Sigmoid colon (tissue), 6 donors: ENCODE measurements at regions not wholly inside any gene's neighbourhood (a gene's known extent, or its start where the extent isn't known, plus 50 kb on each side); places are given as distances from the start of the nearest gene placed in this dataset.

Experiments
- DNase-seq: peaks from one replicate; pipeline ENCODE4 v3.0.0-alpha.2; 2019
- H3K27ac ChIP-seq, 4 donors: fragments of 200-600 bp; sonication (generic); one replicate each; pipeline ENCODE4 v1.5.1; 2016 to 2019; ENCODE audit warnings: mild to moderate bottlenecking in 1 of 4
- H3K27me3 ChIP-seq, 3 donors: fragments of 200-600 bp; sonication (generic); one replicate each; pipeline ENCODE4 v1.5.1; 2019; ENCODE audit warnings: mild to moderate bottlenecking in 1 of 3
- H3K36me3 ChIP-seq, 4 donors: fragments of 200-600 bp; sonication (generic); one replicate each; pipeline ENCODE4 v1.5.1; 2016 to 2019
- H3K4me1 ChIP-seq, 4 donors: fragments of 200-600 bp; sonication (generic); one replicate each; pipeline ENCODE4 v1.5.1; 2017 to 2019
- H3K4me3 ChIP-seq, 4 donors: fragments of 200-600 bp; sonication (generic); one replicate each; pipeline ENCODE4 v1.5.1; 2017 to 2019; ENCODE audit warnings: mild to moderate bottlenecking in 2 of 4, moderate library complexity in 1 of 4
- H3K9me3 ChIP-seq, 4 donors: fragments of 200-600 bp in 3 of 4; sonication (generic) in 3 of 4; one replicate each; pipeline versions ENCODE4 v1.5.1 to v1.6.1; 2013 to 2019
- EP300 ChIP-seq, 4 donors: sonication (generic); formaldehyde crosslinking; IDR thresholded peaks; one replicate each; pipeline ENCODE4 v1.6.1; 2017; ENCODE audit warnings: antibody characterized with exemption in 4 of 4
- POLR2A ChIP-seq, 2 donors: fragments of 450-650 bp; IDR thresholded peaks; one replicate each; pipeline ENCODE4 v1.6.1; 2016; ENCODE audit warnings: antibody characterized with exemption in 2 of 2, mild to moderate bottlenecking in 2 of 2, moderate library complexity in 2 of 2
- POLR2AphosphoS5 ChIP-seq, 4 donors: sonication (generic); formaldehyde crosslinking; IDR thresholded peaks; one replicate each; pipeline ENCODE4 v1.6.1; 2017; ENCODE audit warnings: antibody characterized with exemption in 4 of 4
- WGBS, 2 donors: extraction: QIAGEN DNeasy Blood & Tissue Kit; methylation state at CpG; one replicate each; pipeline ENCODE4 v1.1.7; 2013; 5-methylcytosine and 5-hydroxymethylcytosine counted together
- intact Hi-C: fragments of 100-400 bp; cut with DNase I; formaldehyde crosslinking; loops from one replicate; pipeline ENCODE4 v1.15.1; 2023
- TF ChIP-seq, protein P1 (sequence below), 4 experiments: fragments of 450-650 bp in 3 of 4; fragments of 200-600 bp in 1 of 4; IDR thresholded peaks; one replicate each; pipeline ENCODE4 v1.5.1; 2016 to 2019; ENCODE audit warnings: antibody characterized with exemption in 4 of 4, mild to moderate bottlenecking in 3 of 4, moderate library complexity in 2 of 4
- donor health status: healthy with polysubstance abuse.
- donor health status: healthy.

DNA sequence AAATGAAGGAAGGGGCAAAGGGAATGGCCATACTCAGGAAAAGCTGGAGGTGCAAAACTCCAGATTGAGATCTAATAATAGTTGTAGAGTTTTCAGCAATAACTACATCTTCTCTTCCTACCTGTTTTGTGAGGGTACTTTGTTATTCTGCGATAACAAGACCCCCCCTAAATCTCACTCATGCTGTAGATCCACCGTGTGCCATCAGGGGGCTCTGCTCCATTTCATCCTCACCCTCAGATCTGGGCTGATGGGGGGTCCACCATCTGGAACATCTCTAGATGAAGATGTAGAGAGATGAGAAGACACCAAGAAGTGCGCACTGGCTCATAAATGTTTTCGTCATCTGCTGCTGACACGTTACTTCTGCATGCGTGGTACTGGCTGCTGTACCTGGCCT is 135.9 kb upstream of the KIRREL3 start:
- Histone ChIP-seq H3K27me3 (no peaks in the 10 kb centered on the region), H3K36me3 (no peaks in the 10 kb centered on the region), H3K27ac (no peak overlapping the region), H3K4me1 (no peaks in the 10 kb centered on the region), H3K4me3 (no peak overlapping the region), H3K9me3 (no peaks in the 10 kb centered on the region)
- intact Hi-C loops, result no loop called here
- 92 to 94% methylated on average over 6 of the region's 6 CpGs for WGBS, 2 donors
- TF ChIP-seq EP300 (IDR thresholded peaks at IDR 0.05) (no peak), POLR2AphosphoS5 (IDR thresholded peaks at IDR 0.05) (no peak), POLR2A (IDR thresholded peaks at IDR 0.05) (no peak)
- TF ChIP-seq, protein P1, sequence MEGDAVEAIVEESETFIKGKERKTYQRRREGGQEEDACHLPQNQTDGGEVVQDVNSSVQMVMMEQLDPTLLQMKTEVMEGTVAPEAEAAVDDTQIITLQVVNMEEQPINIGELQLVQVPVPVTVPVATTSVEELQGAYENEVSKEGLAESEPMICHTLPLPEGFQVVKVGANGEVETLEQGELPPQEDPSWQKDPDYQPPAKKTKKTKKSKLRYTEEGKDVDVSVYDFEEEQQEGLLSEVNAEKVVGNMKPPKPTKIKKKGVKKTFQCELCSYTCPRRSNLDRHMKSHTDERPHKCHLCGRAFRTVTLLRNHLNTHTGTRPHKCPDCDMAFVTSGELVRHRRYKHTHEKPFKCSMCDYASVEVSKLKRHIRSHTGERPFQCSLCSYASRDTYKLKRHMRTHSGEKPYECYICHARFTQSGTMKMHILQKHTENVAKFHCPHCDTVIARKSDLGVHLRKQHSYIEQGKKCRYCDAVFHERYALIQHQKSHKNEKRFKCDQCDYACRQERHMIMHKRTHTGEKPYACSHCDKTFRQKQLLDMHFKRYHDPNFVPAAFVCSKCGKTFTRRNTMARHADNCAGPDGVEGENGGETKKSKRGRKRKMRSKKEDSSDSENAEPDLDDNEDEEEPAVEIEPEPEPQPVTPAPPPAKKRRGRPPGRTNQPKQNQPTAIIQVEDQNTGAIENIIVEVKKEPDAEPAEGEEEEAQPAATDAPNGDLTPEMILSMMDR (IDR thresholded peaks at IDR 0.05), result no peak
- DNase-seq, result no peak

DNA sequence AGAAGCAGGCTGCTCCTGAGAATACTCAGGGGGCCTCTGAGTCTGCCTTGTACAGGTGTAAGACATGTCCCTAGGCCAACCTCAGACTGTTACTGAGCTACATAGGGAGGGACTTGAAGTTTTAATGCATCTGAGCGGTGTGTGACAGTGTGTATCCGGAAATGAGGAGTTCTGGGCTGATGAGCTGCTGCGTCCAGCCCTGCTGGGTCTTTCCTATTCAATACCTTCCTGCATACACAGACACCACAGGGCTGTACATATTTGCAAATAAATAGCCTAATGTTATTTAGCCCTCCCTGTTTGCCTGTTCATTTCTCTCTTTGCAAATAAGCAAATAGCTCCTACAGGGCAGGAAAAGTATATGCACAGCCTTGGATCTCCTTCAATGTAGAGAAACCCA is 134.7 kb upstream of the KIRREL3 start:
- Histone ChIP-seq H3K36me3 (no peaks in the 10 kb centered on the region), H3K27me3 (no peaks in the 10 kb centered on the region), H3K4me1 (no peaks in the 10 kb centered on the region), H3K4me3 (no peak overlapping the region), H3K9me3 (no peaks in the 10 kb centered on the region), H3K27ac (no peak overlapping the region)
- 83 to 93% methylated on average over 3 of the region's 3 CpGs for WGBS, 2 donors
- no peak for DNase-seq
- TF ChIP-seq POLR2A (IDR thresholded peaks at IDR 0.05), result no peak
- no peak for TF ChIP-seq POLR2AphosphoS5 (IDR thresholded peaks at IDR 0.05)
- intact Hi-C loops, result no loop called here

DNA sequence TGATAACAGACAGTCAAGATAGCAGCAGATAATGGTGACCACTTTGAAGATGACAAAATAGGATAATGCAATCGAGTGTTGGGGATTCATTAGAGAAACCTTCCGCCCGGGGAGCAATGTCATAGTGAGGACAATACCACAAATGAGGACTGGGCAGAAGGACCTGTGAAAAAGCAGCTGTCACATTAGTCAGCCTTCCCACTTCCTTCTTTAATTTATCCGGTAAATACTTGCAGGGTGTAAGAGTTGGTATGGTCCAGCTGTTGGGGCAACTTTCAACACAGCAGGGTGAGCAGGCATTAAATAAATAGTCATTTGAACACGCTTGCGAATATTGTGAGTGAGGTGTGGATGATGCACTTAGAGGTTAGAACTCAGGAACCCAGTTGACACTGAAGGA is 132.5 kb upstream of the KIRREL3 start:
- Histone ChIP-seq H3K4me3 (no peak overlapping the region), H3K27me3 (no peaks in the 10 kb centered on the region), H3K4me1 (no peaks in the 10 kb centered on the region), H3K9me3 (no peaks in the 10 kb centered on the region), H3K27ac (no peak overlapping the region), H3K36me3 (no peaks in the 10 kb centered on the region)
- no peak for DNase-seq
- TF ChIP-seq, protein P1 (IDR thresholded peaks at IDR 0.05), result no peak
- TF ChIP-seq EP300 (IDR thresholded peaks at IDR 0.05), result no peak
- TF ChIP-seq POLR2AphosphoS5 (IDR thresholded peaks at IDR 0.05), result no peak
- TF ChIP-seq POLR2A (IDR thresholded peaks at IDR 0.05), result no peak
- intact Hi-C loops, result no loop called here
- 52 to 69% methylated on average over 6 of the region's 6 CpGs for WGBS, 2 donors

DNA sequence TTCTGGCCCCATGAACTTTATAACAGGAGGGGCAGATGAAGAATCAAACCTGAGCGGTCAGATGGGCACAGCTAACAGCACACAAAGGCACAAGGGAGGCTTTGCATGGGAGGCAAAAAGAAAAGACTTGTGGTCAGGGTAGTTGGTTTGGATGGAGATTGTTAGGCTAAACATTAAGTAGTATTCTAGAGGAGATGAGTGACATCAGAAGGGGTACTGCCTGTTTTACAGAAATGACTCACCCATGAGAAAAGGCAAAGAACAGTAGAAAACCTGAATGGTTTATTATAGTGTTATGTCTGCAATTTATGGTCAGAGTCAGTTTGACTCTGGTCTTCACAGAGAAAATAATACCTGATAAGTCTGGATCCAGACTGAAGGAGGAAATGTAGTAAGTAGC is 129.8 kb upstream of the KIRREL3 start:
- Histone ChIP-seq H3K9me3 (peaks cover 0 to 5% (median 0%) of the 10 kb centered on the region in 4 donors), H3K4me3 (no peak overlapping the region), H3K27me3 (no peaks in the 10 kb centered on the region), H3K27ac (no peak overlapping the region), H3K36me3 (no peaks in the 10 kb centered on the region), H3K4me1 (no peaks in the 10 kb centered on the region)
- TF ChIP-seq, protein P1 (IDR thresholded peaks at IDR 0.05), result no peak
- no peak for TF ChIP-seq POLR2AphosphoS5 (IDR thresholded peaks at IDR 0.05)
- TF ChIP-seq EP300 (IDR thresholded peaks at IDR 0.05), result no peak
- DNase-seq, result no peak
- intact Hi-C loops, result no loop called here
- 60 to 89% methylated on average over 1 of the region's 1 CpG for WGBS, 2 donors

DNA sequence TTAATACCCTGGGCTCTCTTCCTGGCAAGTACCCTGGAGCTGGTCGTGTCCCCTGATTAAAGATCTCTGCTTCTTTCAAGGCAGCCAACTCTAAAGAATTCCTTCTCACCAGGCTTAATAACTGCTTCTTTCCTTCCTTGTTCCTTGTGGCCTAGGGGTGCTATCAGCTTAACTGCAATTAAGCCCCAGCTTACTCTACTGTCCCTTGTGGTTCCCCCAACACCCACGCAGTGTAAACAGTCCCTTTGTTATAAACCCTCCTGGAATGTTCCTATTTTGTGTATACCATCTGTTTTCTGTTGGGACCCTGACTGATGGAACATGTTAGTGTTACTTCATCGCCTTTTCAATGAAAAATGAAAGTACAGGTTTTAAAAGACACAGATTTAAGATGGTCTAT is 126.4 kb upstream of the KIRREL3 start:
- intact Hi-C loops, result no loop called here
- Histone ChIP-seq H3K9me3 (peaks cover 0 to 5% (median 0%) of the 10 kb centered on the region in 4 donors), H3K4me1 (no peaks in the 10 kb centered on the region), H3K36me3 (no peaks in the 10 kb centered on the region), H3K4me3 (no peak overlapping the region), H3K27ac (no peak overlapping the region), H3K27me3 (no peaks in the 10 kb centered on the region)
- WGBS, 2 donors, result 28 to 58% methylated on average over 3 of the region's 3 CpGs
- TF ChIP-seq POLR2A (IDR thresholded peaks at IDR 0.05) (no peak), EP300 (IDR thresholded peaks at IDR 0.05) (no peak), POLR2AphosphoS5 (IDR thresholded peaks at IDR 0.05) (no peak)
- TF ChIP-seq, protein P1 (IDR thresholded peaks at IDR 0.05), result no peak
- no peak for DNase-seq
